NCI-H146 (cell line): ENCODE measurements at regions not wholly inside any gene's neighbourhood (a gene's known extent, or its start where the extent isn't known, plus 50 kb on each side); places are given as distances from the start of the nearest gene placed in this dataset.

Experiments
- DNase-seq: peaks from one replicate; lab custom pipeline; 2025; lab: John Stamatoyannopoulos, UW

DNA sequence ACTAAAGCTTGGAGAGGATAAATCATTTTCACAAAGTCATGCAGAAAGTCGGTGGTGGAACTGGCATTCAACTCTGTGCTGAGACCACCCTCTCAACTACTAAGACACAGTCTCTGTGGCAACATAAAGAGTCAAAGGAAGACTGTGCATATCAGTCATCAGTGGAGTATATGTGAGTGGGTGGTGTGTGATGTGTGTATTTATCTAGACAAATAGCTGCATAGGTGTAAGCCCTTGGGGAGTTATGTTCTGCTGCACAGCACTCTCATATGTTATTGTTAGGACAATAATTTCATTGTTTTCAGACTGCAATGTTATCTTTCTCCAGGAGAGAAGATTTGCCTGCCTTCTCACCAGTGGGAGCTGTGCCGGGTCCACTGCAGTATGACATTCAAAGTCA is 186.3 kb upstream of the HNRNPA3 start:
- DNase-seq: no peak

GRCh38 chr2:177026956-177027355 is 185.6 kb upstream of the HNRNPA3 start:
- DNase-seq: no peak

DNA sequence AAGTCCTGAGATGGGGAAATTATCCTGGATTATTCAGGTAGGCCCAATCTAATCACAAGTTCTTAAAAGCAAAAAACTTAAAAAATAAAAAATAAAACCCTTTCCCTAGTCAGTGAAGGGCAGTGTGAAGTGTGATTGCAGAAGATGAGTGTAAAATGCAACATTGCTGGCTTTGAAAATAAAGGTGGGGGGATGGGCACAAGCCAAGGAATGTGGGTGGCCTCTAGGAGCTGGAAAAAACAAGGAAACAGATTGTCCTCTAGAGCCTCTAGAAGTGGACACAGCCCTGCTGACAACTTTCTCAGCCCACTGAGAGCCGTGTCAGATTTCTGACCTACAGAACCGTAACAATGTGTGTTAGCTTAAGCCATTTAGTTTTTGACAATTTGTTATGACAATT is 184.3 kb upstream of the HNRNPA3 start:
- DNase-seq: no peak

DNA sequence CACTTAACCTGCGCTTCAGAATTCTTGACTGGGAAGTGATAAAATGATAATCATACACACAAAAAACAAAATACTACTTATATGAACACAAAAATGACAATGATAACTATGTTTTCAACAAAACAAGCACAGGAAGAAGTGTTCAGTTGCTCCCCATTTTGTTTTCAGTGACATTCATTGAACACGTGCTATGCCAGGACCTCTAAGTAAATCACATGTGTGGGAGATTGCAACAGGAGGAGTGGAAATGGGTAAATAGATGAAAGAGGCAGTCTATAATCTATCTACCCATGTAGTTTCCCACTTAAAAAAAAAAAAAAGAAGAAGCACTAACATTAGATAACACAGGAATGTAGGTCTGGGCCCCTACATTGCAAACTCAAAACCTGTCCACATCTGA is 183.5 kb upstream of the HNRNPA3 start:
- DNase-seq: no peak

DNA sequence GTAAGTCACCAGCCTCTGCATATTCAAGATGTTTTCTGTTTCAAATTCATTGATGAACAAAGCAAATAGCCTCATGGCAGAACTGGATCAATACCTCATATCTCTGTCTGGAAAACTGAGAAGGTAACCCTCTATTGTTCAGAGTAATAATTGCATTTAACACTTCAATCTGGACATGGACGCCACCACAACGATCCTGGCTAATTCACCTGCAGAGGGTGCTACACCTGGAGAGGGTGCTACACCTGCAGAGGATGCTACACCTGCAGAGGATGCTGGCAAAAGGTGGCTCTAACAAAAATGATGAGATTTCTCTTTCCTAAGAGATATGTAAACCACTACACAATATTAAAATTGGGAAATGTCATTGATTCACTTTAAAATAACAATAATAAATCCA is 183.1 kb upstream of the HNRNPA3 start:
- peak; percentile 83 for DNase-seq

- no peak for DNase-seq
Measured at GRCh38 chr2:177029901-177030300, 182.7 kb upstream of the HNRNPA3 start.

- peak; percentile 12 for DNase-seq
Measured at GRCh38 chr2:177030451-177031105, 182.0 kb upstream of the HNRNPA3 start.

DNA sequence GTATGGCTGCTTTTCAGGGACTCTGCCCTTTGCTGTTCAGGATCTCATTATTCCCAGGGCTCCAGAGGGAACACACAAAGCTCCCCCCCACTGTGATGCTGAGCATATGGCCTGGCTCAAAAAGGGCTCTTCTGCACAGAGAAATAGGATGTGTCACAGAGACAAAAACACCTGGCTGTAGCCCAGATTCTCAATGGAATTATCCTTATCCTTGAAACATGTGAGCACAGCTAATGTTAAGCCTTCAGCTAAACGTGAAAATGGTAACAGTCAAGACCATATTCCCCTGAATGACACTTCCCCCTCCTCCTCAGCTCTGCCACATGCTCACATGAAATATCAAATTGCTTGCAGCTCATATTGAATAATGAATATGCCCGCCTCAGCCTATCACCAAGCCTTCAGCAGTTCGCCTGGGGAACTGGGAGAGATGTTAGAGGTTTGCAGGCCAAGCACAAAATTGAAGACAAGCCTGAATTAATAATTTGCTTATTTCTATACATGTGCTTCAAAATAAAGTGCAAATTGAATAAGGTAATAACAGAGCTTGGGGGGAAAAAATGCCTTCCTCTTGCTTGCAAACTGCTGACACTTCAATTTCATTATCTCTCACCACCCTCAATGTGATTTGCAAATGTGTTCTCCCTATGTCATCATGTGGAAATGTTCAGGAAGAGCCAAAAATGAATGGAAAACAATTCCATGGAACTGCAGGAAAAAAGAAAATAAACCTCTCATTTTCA is 181.0 kb upstream of the HNRNPA3 start:
- peak; percentile 46 for DNase-seq

DNA sequence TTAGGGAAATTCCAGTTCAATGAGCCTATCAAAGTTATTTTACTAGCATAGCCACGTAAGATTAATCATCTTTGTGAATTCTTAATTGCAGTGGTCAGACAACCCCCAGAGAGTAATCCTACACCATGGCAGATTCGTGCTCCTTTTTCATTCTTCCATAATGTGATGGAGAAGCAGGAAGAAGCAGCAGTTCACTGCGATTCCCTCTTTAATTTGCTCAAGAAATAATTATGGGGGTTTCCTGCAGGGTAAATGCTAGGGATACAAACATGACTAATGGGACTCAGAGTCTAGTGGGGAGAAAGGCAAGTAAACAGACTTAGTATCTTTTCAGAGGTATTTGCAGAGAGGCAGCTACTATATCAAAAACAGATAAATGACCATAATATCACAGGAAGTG is 175.8 kb upstream of the HNRNPA3 start:
- DNase-seq: peak; percentile 91

DNA sequence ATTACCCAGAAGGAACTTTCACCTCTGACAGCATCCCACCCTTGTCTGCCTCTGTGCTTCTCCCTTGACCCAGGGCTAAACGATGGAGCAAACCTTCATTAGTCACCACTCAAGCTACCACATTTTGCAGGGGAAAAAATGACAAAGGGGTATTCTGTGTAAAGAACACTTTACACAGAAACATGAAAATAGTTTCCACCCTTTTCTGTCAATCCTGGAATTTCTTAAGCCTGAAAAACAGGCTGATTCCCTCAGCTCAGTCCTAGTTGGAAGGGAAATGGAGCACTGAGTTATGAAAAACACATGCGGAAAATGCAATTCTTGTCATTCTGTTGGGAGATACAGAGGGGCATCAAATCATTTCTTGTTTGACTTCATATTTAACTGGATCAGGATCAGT is 175.0 kb upstream of the HNRNPA3 start:
- no peak for DNase-seq

DNA sequence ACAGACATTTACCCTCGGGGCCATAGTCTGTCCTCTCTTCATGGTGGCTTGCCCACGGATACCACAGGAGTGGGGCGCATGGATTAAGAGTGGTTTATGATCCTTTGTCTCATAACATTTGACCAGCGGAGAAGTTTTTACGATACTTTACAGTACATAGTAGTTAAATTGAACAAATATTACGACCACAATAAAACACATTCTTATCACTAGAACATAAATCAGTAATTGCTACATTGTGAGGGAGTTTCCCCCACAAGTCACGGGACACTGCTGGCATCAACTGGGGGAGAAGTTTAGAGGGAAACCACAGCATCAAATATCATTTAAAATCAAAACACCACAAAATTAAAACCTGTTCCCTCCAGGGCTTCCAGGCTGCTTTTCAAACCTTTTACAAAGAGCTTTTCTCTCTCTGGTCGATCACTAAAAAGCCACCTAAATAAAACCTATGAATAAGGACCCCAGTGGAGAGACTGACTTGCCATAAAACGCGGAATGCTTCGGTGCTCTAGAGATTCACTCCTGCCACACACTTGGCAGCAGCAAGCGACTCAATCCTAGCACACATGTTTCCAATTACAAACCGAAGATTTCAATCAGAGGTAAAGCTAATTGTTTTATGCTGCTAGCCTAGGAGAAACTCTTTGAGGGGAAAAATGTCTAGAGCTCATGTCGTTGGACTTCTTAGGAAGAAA is 173.7 kb upstream of the HNRNPA3 start:
- DNase-seq: no peak

- DNase-seq: no peak
Measured at GRCh38 chr2:177042311-177042710, 170.3 kb upstream of the HNRNPA3 start.

DNA sequence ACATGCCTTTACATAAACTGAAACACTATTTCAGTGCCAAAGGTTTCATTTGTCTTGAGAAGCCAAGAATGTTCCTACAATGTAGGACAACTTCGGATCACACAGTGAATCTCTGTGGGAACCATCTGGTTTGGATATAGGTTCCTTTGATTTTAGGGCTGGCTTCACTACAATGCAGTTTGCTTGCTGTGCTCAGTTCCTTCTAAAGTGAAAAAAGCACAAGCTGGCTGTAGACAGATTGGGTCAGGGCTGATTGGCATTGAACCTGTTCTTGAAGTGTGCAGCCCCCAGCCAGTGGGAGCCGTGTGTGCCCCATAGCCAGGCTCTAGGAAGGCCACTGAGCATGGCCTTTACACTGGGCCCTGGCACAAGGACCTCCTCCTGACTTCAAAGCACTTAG is 167.9 kb upstream of the HNRNPA3 start:
- no peak for DNase-seq

DNA sequence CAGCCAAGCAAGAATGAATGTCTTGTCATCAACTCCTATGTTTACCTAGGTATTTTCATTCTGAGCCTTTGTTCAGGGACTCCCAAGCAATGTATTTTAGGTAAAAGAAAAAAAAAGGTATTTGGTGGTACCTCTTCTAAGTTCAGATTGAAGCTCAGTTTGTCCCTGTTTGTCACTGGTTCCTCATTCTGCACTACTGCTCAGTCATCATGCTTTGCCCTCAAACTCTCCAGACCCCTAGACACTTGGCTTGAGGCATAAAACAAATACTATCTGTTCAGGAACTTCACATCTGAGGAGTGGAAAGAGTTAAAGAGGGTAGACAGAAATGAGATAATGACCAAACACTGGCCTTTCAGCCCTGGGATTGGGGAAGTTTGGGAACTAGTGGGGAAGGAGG is 163.6 kb upstream of the HNRNPA3 start:
- DNase-seq: no peak

- peak; percentile 52 for DNase-seq
Measured at GRCh38 chr2:177051278-177051677, 161.3 kb upstream of the HNRNPA3 start.

- DNase-seq: peak; percentile 91
Measured at GRCh38 chr2:177052471-177052870, 160.1 kb upstream of the HNRNPA3 start.

DNA sequence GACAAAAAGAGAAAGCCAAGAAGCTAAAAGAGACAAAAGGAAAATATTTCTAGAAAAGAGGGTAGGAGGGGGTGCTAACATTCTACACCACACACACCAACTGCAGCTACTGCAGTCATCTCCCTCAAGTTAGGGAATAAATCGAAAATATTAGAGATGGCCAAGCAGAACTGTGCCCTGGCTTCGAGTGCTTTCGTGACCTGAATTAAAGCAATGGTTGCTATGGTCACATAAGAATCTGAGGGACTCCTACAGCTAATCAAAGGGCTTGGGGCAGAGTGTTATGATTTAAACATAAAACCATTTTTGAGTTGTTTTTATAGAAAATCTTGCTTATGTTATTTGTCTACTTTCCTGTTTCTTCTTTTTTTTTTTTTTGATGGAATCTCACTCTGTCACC is 159.6 kb upstream of the HNRNPA3 start:
- DNase-seq: peak; percentile 30

GRCh38 chr2:177053716-177054115 is 158.9 kb upstream of the HNRNPA3 start:
- DNase-seq: no peak

GRCh38 chr2:177056481-177056929 is 156.1 kb upstream of the HNRNPA3 start:
- DNase-seq: peak; percentile 42

DNA sequence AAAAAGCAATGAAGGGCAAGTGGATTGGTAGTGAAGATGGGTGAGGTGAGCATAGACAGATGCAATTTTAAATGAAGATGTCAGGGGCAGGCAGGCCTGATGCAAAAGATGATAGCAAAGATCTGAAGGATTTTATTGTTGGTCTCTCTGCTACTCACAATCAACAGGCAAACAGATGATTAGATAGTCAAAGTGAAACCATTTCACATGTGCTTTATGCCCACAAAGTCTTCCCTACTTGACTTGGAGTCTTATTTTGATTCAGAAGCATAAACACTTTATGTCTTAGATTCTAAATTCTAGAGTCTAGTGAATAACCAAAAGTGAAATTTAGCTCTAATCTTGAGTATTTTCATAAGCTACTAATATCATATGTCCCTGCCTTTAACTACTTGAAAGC is 153.8 kb upstream of the HNRNPA3 start:
- no peak for DNase-seq

- no peak for DNase-seq
Measured at GRCh38 chr2:177059293-177059692, 153.3 kb upstream of the HNRNPA3 start.

GRCh38 chr2:177063331-177063730 is 149.3 kb upstream of the HNRNPA3 start:
- DNase-seq: no peak

GRCh38 chr2:177064422-177064821 is 148.2 kb upstream of the HNRNPA3 start:
- DNase-seq: no peak
